Bone marrow (tissue), 2 donors: ENCODE measurements at regions not wholly inside any gene's neighbourhood (a gene's known extent, or its start where the extent isn't known, plus 50 kb on each side); places are given as distances from the start of the nearest gene placed in this dataset.
"Not testable (repeated sequence)": the region's sequence is repeated elsewhere in the genome, so short reads cannot be mapped to it uniquely, and the experiment has no call there.

Experiments used
- DNase-seq, 2 donors: peaks; one replicate each; lab custom pipeline; 2025; lab: John Stamatoyannopoulos, UW

GRCh38 chr11:91158891-91159537 is 936.2 kb upstream of the CHORDC1 start:
- no peak for DNase-seq

- DNase-seq, result no peak
Measured at GRCh38 chr11:91158297-91158696, 935.4 kb upstream of the CHORDC1 start.

DNA sequence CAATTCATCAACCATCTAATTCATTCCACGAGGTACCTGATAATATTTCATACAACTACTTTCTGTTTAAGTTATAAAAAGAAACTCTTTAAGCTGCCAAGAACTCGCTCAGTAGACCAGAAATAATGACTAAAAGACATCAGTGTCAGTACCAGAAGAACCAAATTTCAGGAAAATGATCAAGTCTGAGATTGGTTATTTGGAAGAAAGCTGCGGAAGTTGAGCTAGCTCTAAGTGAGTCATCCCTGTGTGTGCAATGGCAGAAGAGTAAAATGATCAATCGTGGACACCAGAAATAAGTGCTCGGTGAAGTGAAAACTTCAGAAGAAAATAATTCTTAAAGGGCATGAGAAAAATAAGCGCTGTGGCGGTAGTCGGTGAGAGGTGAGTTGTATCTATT is 933.2 kb upstream of the CHORDC1 start:
- no peak for DNase-seq

DNA sequence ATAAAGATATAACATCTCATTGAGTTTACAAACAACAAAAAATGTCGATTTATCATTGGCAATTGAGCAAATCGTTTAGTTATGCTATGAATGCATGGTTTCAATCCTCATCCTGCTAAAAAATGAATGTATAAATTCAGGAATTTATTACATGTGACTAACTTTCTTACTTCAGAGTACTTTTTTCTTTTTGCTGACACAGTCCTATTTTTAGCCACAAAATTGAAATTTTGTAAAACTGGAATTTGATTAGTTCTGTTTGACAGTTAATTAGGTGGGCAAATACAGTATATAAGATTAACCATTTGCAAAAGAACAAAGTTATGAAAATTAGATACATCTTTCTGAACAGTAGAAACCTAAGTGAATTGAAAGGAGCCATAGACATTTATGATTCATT is 925.0 kb upstream of the CHORDC1 start:
- no peak for DNase-seq

DNA sequence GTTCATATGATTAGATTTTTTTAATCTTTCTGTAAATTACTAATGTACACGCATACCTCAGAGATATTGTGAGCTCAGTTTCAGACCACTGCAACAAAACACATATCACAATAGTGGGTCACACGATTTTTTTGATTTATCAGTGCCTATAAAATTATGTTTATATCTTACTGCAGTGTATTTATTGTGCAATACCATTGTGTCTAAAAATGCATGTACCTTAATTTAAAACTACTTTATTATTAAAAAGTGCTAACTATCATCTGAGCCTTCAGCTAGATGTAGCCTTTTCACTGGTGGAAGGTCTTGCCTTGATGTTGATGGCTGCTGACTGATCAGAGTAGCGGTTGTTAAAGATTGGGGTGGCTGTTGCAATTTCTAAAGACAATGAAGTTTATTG is 918.8 kb upstream of the CHORDC1 start:
- no peak for DNase-seq

DNA sequence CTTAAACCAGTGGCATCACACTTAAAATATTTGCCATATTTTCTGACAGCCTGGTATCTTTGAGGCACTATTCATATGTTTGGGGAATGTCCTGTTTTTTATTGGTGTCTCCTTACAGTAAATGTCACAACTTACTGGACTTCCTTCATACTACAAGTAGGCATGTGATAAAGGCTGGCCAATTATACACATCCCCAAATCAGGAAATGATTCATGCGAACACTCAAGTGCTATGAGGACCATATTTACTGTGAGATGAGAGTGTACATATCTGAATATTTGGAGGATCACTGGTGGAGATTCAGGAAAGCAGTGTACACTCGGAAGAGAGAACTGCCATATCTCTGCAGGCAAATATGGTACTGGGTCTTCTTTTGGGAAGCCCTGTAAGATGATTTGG is 913.8 kb upstream of the CHORDC1 start:
- no peak for DNase-seq

DNA sequence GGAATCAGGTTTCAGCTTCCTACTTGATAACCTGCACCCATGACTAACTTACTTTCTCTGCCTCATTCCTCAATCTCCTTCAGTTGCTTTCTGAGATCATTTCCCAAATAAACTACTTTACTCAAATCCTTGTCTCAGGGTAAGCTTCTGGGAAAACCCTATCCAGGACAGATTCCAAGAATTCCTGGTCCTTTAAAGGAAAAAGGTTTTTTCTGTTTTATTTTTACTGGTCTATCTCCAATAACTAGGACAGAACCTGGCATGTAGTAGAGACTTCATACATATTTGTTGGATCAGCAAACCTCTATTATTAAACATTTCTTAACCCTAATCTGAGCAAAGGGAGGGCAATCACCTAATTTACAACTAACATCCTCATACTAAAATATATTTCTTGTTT is 910.5 kb upstream of the CHORDC1 start:
- no peak for DNase-seq

GRCh38 chr11:91129596-91129995 is 906.7 kb upstream of the CHORDC1 start:
- DNase-seq, result no peak

DNA sequence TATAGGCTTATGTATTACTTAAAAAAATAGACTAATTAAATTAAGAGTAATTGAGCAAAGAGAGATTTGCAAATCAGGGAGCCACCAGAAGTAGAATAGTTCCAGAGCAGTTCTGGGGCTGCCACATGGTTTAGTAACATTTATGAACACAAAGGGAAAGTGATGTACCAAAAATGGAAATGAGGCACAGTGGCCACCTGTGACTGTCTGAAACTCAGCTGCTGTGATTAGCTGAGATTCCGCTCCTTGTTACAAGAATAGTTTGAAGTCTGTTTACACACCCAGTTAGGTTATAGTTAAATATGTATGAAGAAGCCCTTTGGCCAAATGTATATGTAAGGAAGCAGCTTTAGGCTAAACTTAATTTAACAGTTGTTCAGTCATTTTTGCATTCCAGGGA is 901.5 kb upstream of the CHORDC1 start:
- DNase-seq, result no peak

DNA sequence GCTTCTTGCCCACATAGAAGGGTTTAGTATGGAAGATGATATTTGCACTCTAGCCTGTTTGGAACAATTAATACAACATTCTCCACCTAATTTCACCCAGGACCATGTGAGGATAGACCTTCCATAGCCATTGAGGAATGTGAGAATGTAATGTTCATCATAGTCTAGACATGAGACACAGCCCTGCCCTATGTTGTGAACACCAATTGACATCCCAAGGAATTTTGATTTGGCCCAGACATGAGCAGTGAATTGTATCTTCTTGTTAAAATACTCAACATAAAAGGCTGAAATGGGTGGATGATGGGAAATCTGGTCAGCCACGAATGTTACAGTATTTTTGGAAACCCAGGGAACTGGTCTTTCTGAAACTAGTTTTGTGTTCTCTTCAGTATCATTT is 892.3 kb upstream of the CHORDC1 start:
- DNase-seq, result no peak

- no peak for DNase-seq
Measured at GRCh38 chr11:91104237-91104636, 881.4 kb upstream of the CHORDC1 start.

DNA sequence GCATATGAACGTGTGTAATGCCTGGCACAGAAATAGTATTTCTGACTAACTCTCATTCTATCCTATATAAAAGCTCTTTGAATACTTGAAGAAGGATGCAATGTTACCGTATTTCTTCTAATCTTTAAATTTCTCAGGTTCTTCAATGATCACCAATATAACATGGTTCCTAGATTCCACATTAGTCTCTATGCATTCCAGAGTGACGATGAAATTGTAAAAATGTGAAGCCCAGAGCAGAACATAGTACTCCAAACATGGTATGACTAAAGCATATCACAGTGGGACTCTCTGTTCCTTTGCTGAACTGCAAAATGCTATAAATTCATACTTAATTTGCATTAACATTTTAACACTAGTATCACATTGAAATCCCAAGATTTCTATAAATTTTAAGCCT is 877.6 kb upstream of the CHORDC1 start:
- DNase-seq, result no peak

DNA sequence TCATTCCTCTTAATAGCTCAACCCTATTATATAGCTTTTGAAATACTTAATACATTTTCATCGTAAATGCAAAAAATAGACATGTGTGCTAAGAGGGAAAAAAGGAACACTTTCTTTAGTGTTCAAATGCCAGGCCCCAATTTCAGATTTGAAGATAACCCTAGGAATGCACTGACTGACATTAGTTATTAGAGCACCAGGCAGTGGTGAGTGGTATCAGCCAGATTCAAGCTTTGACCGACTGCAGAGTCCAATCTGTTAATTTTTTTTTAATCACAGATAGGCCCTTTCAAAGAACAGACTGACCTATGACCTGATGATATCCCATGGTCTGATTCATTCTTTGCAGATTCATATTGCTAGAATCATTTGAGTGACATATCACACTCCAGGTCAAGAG is 874.2 kb upstream of the CHORDC1 start:
- no peak for DNase-seq

- DNase-seq, result no peak
Measured at GRCh38 chr11:91093141-91093540, 870.3 kb upstream of the CHORDC1 start.

DNA sequence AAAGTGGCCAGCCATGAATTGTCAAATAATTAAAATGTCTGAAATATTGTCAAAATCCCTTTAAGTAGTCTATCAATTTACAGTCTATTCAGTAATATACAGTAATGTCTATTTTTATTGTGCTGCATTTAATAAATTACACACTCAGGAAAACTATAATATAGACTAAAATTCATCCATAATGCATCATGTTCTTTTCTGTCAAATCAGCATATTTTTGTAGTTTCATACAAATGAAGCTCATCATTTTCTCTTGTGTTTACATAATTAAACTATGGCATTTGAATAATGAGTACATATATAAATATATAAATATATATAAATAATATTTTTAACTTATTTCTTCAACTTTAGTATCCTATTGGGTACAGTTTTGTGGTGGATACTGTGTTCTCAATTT is 868.7 kb upstream of the CHORDC1 start:
- DNase-seq, result no peak

- no peak for DNase-seq
Measured at GRCh38 chr11:91086028-91086427, 863.2 kb upstream of the CHORDC1 start.

- DNase-seq, result no peak
Measured at GRCh38 chr11:91082255-91082654, 859.4 kb upstream of the CHORDC1 start.

- DNase-seq, result no peak
Measured at GRCh38 chr11:91081440-91082043, 858.7 kb upstream of the CHORDC1 start.

DNA sequence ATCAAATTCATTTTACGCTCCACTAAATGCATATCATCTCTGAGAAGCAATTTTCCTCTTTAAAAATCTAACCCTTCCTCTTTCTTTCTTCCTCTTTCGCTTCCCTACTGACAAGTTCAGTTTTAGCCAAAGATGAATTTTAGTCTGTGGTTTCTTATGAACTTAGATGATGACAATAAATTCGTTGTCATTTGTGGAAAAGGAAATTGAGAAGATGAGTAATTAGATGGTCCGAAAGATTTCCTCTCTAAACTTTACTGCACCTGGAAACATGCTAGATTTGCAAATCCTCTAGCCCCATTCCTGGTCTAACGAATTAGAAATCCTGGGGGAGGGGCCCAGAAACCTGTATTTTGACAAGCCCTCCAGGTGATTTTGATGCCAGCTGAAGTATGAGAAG is 855.4 kb upstream of the CHORDC1 start:
- DNase-seq, result no peak

- DNase-seq, result no peak
Measured at GRCh38 chr11:91075032-91075695, 852.3 kb upstream of the CHORDC1 start.

DNA sequence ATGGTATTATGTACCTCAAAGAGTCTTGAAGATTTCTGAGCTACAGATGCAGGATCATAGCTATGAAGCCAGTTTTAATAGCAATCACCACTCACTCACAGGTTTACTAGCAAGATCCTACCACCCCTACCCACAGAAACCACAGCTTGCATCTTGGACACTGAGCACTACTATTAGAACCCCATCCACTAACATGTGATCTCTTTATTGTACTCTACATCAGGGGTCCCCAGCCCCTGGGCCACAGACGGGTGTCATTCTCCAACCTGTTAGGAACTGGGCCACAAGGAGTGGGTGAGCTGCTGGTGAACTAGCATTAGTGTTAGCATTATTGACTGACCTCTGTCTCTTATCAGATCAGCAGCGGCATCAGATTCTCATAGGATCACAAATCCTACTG is 844.8 kb upstream of the CHORDC1 start:
- DNase-seq, result no peak

DNA sequence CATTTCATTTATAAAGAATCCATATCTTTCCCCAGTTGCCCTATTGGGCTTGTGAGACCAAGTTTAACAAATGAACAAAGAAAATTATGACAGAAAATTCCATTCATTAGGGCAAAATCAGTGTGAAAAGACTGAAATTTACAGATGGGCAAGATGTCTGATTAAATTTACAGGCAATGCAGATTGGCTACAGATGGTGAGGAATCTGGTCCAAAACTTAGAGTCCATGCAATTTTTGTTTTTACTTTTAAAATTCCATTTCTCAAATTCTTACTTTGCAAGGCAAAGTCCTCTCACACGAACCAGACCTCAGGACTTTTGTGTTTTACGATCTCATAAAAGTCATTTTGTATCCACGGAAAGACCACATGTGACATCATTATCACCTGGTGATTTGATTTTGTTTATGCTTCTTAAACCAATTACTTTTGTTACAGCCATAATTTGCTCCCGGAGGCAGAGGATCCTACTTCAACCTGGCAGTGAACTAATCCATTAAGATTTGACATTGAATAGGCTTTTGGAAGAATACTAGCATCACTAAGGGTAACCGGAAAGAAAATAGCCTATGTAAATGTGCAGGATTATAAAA is 843.7 kb upstream of the CHORDC1 start:
- DNase-seq, result no peak

GRCh38 chr11:91063399-91063798 is 840.5 kb upstream of the CHORDC1 start:
- not testable (repeated sequence) for DNase-seq
